HG03342 (cell line): ENCODE measurements at regions not wholly inside any gene's neighbourhood (a gene's known extent, or its start where the extent isn't known, plus 50 kb on each side); places are given as distances from the start of the nearest gene placed in this dataset.
"Not testable (repeated sequence)": the region's sequence is repeated elsewhere in the genome, so short reads cannot be mapped to it uniquely, and the experiment has no call there.

Experiments
- ATAC-seq: cut with Tn5 transposase; IDR thresholded peaks from one replicate; pipeline ENCODE4 v1.9.1; 2021; ENCODE audit warnings: mild to moderate bottlenecking, moderate library complexity; ENCODE audit not compliant: unreplicated experiment

DNA sequence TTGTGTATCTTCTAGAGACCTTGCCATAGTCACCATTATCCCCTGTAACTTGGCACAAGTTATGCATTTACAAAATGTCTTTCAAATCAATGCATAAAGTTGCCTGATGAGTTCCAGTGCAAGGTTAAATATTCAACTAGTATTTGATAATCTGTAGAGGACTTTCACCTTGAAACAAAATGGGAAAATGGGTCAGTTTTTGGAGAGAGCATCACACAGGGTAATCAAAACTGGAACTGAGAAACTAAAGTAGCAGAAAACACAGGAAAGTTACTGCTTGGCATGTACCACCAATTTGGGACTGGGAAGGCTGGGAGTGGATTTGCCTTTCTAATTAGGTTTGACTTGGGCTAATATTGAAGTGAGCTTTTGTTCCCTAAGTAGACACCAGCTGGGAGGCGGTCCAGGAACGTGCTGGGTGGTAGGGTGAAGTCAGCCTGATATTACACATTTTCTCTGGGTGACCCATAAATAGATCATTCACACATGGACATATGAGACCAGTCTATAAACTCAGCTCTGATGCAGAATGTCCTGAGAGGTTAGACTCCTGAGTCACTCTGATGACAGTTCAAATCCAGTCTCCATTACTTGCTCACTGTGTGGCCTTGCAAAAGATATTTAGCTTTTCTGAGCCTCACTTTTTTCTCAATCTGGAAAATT, 152.3 kb downstream of the PCTP start:
- no peak for ATAC-seq

DNA sequence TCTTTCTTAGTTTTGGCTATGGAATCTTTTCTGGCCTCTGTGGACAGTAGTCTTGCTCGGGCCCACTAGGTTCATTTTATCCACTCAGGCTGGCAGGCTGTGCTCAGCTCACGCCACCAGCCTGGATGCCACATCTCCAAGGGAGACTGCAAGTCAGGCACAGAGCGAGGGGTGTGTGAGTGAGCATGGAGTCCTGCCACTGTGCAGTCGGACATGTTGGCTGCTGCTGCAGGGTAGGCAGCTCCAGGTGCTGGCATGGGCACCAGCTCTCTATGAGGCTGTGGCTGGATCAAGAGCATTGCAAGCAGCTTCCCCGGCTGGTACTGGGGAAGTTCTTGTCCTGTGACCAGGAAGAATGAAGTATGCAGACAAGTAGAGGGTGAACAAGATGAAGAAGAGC, 158.9 kb downstream of the PCTP start:
- no peak for ATAC-seq

GRCh38 chr17:55911186-55911585, 160.3 kb downstream of the PCTP start:
- no peak for ATAC-seq

DNA sequence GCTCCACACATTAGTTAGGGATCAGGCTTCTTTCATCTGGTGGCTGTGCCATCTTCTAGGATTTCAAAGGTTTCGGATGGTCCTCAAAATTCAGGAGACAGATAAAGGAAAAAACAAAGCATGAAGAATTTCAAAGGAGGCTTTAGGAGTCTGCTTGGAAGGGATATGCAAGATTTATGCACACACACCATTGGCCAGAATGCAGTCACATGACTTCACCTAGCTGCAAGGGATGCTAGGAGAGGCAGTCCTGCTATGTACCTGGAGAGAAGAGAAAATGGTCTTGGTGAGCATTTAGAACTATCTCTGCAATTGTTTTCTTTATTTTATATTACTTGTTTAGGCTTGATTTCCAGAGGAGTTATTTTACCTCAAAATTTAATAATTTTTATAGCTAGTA, 174.6 kb downstream of the PCTP start:
- no peak for ATAC-seq

DNA sequence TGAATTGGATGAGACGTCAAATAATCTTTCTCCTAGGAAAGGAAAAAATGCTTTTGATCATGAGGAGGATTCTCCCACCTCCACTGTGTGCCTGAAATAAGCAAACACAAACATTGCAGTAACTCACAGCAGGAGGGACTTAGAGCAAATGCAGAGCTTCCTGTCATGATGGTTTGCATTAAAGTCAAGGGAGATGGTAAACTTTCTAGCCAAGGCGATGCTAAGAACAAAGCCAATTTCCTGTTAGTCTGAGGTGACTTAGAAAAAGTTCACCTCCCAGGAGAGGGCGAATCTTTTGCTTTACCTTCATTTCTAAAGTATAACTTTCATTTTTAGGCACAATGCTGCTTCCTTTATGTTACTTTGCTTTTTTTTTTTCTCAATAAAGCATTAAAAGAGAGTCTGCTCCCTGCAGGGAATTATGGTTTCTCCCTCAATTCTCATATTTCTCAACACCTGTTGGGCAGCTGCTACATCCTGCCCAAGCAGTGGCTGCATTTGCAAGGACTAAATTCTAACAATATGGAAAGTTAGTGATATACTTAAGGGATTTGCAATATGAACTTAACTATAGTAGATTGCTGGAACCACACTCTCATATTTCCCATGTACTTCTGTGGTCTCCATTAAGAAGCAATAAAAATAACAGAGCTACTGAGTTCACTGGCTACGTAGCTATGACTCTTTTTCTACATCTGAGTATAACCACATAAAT, 175.6 kb downstream of the PCTP start:
- ATAC-seq, result no peak

DNA sequence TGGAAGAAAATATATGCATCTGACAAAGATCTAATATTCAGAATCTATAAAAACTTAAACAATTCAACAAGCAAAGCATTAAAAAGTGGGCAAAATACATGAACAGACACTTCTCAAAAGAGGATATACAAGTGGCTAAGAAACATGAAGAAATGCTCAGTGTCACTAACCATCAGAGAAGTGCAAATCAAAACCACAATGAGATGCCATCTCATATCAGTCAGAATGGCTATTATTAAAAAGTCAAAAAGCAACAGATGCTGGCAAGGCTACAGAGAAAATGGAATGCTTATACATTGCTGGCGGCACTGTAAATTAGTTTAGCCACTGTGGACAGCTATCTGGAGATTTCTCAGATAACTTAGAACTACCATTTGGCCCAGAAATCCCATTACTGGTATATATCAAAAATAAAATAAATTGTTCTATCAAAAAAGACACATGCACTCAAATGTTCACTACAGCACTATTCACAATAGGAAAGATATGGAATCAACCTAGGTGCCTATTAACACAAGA, 179.5 kb downstream of the PCTP start:
- no peak for ATAC-seq

DNA sequence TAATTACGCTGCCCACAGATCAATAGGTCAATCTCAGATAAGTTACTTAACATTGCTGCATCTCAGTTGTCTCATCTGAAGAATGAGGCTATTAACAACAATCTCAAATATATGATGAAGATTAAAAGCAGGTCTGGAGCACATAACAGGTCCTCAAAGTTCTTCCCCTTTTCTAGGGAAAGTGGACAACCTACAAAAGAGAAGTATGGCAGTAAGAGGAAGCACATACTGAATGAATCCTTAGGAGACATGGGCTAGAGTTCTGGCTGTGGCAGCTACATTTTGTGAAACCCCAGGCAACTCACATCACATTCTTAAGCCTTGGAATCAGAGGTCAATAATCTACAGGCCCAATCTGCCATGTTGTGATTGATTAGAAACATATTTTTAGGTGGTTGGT, 180.6 kb downstream of the PCTP start:
- ATAC-seq, result no peak

DNA sequence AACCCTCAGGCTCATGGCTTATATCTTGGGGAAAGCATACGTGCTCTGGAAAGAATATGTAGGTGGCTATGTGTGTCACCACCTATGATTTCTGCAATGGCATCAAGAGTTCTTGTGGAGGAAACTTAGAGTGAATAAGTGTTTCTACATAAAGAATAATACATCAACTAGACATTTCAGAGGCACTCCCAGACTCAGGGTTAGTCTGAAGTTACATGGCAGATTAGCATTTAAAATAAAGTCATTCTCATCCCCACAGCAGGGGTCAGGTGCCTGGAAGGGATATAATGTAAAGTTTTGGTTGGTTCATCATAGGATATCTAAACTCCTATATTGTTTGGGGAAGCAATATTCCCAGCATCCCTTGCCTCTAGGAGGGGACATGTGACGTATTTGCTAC, 182.1 kb downstream of the PCTP start:
- ATAC-seq, result no peak

GRCh38 chr17:55939181-55939810, 188.4 kb downstream of the PCTP start:
- not testable (repeated sequence) for ATAC-seq

GRCh38 chr17:55959756-55960155, 193.5 kb upstream of the ANKFN1 start:
- no peak for ATAC-seq

DNA sequence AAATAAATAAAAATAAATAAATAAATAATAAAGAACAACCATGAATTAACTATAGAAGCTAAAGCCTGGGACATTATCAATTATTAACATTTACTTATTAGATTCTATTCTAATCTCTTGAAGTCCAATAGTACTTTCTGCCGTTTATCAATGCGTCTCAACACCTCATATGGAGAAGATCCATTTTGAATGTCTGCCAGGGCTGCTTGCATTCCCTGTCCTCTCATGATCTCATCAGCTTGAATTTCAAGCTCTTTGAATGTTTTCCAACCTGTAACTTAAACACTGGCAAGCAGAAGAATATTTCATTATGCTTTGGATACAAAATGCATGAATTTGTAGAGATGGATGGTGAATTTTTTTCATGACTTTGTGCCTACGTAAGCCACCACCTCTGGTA, 191.9 kb upstream of the ANKFN1 start:
- no peak for ATAC-seq

- no peak for ATAC-seq
Observed at GRCh38 chr17:55962951-55963401, 190.3 kb upstream of the ANKFN1 start.

DNA sequence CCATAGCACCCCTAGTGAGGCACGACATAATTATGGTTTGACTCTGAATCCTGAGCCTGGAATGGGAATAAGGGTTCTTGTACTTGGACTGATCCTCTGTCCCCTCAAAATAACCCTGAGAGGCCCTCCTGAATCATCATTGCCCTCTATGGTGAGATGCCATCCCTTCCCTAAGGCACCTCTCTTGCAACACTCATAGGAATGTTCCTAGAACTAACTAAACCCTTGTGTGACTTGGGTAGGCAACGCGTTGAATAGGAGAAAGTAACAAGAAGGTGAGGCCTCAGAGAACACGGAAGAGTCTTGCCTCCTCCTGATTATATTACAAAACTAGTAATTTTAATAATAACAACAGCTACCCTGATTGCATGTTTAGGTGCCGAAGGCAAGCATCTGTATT, 189.1 kb upstream of the ANKFN1 start:
- ATAC-seq, result no peak

- no peak for ATAC-seq
Observed at GRCh38 chr17:55965051-55965450, 188.2 kb upstream of the ANKFN1 start.

DNA sequence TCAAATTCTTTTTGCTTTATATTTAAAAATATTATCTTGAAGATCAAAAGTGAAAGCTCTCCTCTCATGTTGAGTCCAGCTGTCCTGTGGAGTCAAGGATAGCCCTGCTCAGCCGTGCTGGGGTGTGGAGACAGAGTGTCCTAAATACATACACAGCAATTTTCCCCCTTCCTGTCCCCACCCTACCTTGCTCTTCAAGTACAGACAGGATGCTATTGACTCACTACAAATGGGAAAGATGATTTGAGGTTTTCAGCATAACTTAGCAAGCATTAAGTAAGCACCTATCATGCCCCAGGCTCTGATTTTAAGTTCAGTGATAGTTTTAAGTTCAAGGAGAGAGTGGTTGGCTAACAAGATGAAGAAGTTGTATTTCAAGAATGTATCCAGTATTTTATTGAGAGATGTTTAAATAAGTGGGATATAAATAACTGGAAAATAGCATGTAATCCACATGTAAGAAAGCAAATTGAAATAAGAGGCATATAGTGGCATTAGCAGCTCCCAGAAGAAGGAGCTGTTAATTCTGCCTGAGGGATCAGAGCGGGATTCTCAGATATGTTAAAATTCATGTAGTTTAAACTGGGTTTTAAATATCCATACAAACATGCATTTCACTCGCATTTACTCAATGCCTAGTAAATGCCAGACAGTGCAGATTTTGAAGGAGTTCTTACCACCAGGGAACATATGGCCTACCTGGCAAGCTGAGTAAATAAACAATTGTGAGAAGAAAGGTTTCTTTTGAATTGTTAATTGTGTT, 183.5 kb upstream of the ANKFN1 start:
- no peak for ATAC-seq

GRCh38 chr17:55978578-55978977, 174.7 kb upstream of the ANKFN1 start:
- no peak for ATAC-seq

GRCh38 chr17:55983096-55983495, 170.2 kb upstream of the ANKFN1 start:
- ATAC-seq, result no peak

GRCh38 chr17:55986817-55987216, 166.5 kb upstream of the ANKFN1 start:
- ATAC-seq, result no peak

DNA sequence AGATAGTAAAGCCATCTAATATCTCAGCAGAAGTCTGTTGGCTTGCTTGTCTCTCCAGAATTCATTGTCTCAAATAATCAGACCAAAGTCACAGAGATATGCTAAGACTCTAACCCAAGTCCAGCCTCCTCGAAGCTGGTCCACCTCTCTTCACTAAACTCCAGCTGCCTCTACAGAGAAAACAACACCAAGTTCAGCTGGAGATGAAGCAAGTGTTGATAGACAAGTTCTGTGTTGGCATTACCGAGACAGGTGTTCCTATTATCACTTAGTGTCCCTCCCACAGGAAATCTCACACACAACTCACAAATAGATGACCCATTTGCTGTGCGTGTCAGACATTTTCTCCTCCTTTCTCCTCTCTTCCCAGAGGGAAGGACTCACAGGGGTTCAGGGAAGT, 164.4 kb upstream of the ANKFN1 start:
- ATAC-seq, result no peak

GRCh38 chr17:55990332-55991006, 162.8 kb upstream of the ANKFN1 start:
- ATAC-seq, result no peak

- ATAC-seq, result no peak
Observed at GRCh38 chr17:55996826-55997225, 156.4 kb upstream of the ANKFN1 start.
